Adrenal gland (tissue), 9 donors: ENCODE measurements at regions not wholly inside any gene's neighbourhood (a gene's known extent, or its start where the extent isn't known, plus 50 kb on each side); places are given as distances from the start of the nearest gene placed in this dataset.

Experiments
- DNase-seq, 7 donors: peaks; one replicate each; pipeline ENCODE4 v3.0.0-alpha.2; 2019 to 2020
- H3K27ac ChIP-seq, 5 donors: fragments of 200-600 bp; sonication (generic) in 4 of 5; 1 replicate in 3 of 5; 2 replicates in 2 of 5; pipeline versions ENCODE4 v1.5.1 to v1.8.0; 2016 to 2020; ENCODE audit warnings: mild to moderate bottlenecking in 1 of 5
- H3K27me3 ChIP-seq: fragments of 200-600 bp; 2 replicates; pipeline ENCODE4 v1.8.0; 2021
- H3K36me3 ChIP-seq, 2 donors: fragments of 200-600 bp; replicated peaks in 1 of 2; 1 replicate in 1 of 2; 2 replicates in 1 of 2; pipeline versions ENCODE4 v1.5.1 to v1.8.0; 2018 to 2022
- H3K4me1 ChIP-seq, 2 donors: fragments of 200-600 bp; replicated peaks in 1 of 2; 1 replicate in 1 of 2; 2 replicates in 1 of 2; pipeline versions ENCODE4 v1.5.1 to v1.8.0; 2018 to 2021
- H3K4me3 ChIP-seq, 4 donors: fragments of 200-600 bp; sonication (generic) in 3 of 4; one replicate each; pipeline ENCODE4 v1.5.1; 2016 to 2018
- H3K9me3 ChIP-seq, 3 donors: fragments of 200-600 bp; sonication (generic) in 1 of 3; replicated peaks in 1 of 3; 1 replicate in 2 of 3; 2 replicates in 1 of 3; pipeline versions ENCODE4 v1.5.1 to v1.8.0; 2016 to 2021
- CTCF ChIP-seq, 6 experiments: fragments of 450-650 bp in 4 of 6; fragments of 200-600 bp in 2 of 6; sonication (generic) in 1 of 6; IDR thresholded peaks; 1 replicate in 5 of 6; 2 replicates in 1 of 6; pipeline versions ENCODE4 v1.5.1 to v1.8.0; 2016 to 2021; ENCODE audit warnings: antibody characterized with exemption in 6 of 6, mild to moderate bottlenecking in 2 of 6, moderate library complexity in 1 of 6
- POLR2A ChIP-seq, 2 donors: fragments of 450-650 bp; IDR thresholded peaks; one replicate each; pipeline ENCODE4 v1.6.1; 2017; ENCODE audit warnings: antibody characterized with exemption in 2 of 2, mild to moderate bottlenecking in 2 of 2, moderate library complexity in 1 of 2
- WGBS, 4 donors: extraction: QIAGEN DNeasy Blood & Tissue Kit in 2 of 4; methylation state at CpG; one replicate each; pipeline versions ENCODE4 v1.1.5 to v1.1.7; 2013 to 2017; 5-methylcytosine and 5-hydroxymethylcytosine counted together
- intact Hi-C, 2 donors: fragments of 100-400 bp; cut with DNase I; formaldehyde crosslinking; loops; one replicate each; pipeline versions ENCODE4 v1.14.1 to v1.15.0; 2022 to 2023
- donor health status: healthy with polysubstance abuse.
- donor health status: Bipolar disorder and iron deficiency.
- donor health status: DM: yes; HTN: yes; CAD: no.
- donor health status: DM: no; HTN: no; CAD: no.
- donor health status: DM: no; HTN: no; CAD: no.

- H3K9me3 ChIP-seq, result no peaks in the 10 kb centered on the region
- DNase-seq, result no peak
Observed at GRCh38 chr2:180405520-180405919, 398.4 kb upstream of the CWC22 start.

GRCh38 chr2:180394305-180394704 is 387.2 kb upstream of the CWC22 start:
- DNase-seq, result no peak
- no peak overlapping the region for H3K4me3 ChIP-seq
- intact Hi-C loops, result no loop called here
- H3K9me3 ChIP-seq, result no peaks in the 10 kb centered on the region
- H3K27me3 ChIP-seq, result no peaks in the 10 kb centered on the region
- no peaks in the 10 kb centered on the region for H3K36me3 ChIP-seq
- H3K27ac ChIP-seq, result no peak overlapping the region
- no peaks in the 10 kb centered on the region for H3K4me1 ChIP-seq
- no peak for TF ChIP-seq CTCF (IDR thresholded peaks at IDR 0.05)
- TF ChIP-seq POLR2A (IDR thresholded peaks at IDR 0.05), result no peak

More at GRCh38 chr2:180405520-180405919, 398.4 kb upstream of the CWC22 start:
- no peak for TF ChIP-seq CTCF (IDR thresholded peaks at IDR 0.05)
- TF ChIP-seq POLR2A (IDR thresholded peaks at IDR 0.05), result no peak
- H3K4me1 ChIP-seq, result no peaks in the 10 kb centered on the region
- no peak overlapping the region for H3K27ac ChIP-seq
- intact Hi-C loops, result no loop called here
- no peaks in the 10 kb centered on the region for H3K27me3 ChIP-seq
- H3K4me3 ChIP-seq, result no peak overlapping the region
- no peaks in the 10 kb centered on the region for H3K36me3 ChIP-seq
- WGBS, 4 donors, result 69 to 74% (median 73%) methylated on average over 3 of the region's 3 CpGs

- 25 to 31% (median 28%) methylated on average over 2 of the region's 2 CpGs for WGBS, 4 donors
- H3K36me3 ChIP-seq, result no peaks in the 10 kb centered on the region
- H3K9me3 ChIP-seq, result no peaks in the 10 kb centered on the region
- no peak overlapping the region for H3K27ac ChIP-seq
- no peaks in the 10 kb centered on the region for H3K27me3 ChIP-seq
- intact Hi-C loops, result no loop called here
- H3K4me3 ChIP-seq, result no peak overlapping the region
- DNase-seq, result no peak
- H3K4me1 ChIP-seq, result no peaks in the 10 kb centered on the region
- TF ChIP-seq POLR2A (IDR thresholded peaks at IDR 0.05) (no peak), CTCF (IDR thresholded peaks at IDR 0.05) (no peak)
Observed at GRCh38 chr2:180385601-180386201, 378.6 kb upstream of the CWC22 start.

- intact Hi-C loops, result no loop called here
- 78 to 88% (median 83%) methylated on average over 3 of the region's 3 CpGs for WGBS, 4 donors
Observed at GRCh38 chr2:180376066-180376465, 369.0 kb upstream of the CWC22 start.

More at GRCh38 chr2:180376066-180376465, 369.0 kb upstream of the CWC22 start:
- H3K9me3 ChIP-seq, result no peaks in the 10 kb centered on the region
- H3K4me1 ChIP-seq, result no peaks in the 10 kb centered on the region
- H3K4me3 ChIP-seq, result no peak overlapping the region
- H3K27ac ChIP-seq, result no peak overlapping the region
- no peaks in the 10 kb centered on the region for H3K27me3 ChIP-seq
- no peak for TF ChIP-seq CTCF (IDR thresholded peaks at IDR 0.05)
- TF ChIP-seq POLR2A (IDR thresholded peaks at IDR 0.05), result no peak
- no peaks in the 10 kb centered on the region for H3K36me3 ChIP-seq
- no peak for DNase-seq
